Esophagus muscularis mucosa (tissue), 3 donors: ENCODE measurements at regions not wholly inside any gene's neighbourhood (a gene's known extent, or its start where the extent isn't known, plus 50 kb on each side); places are given as distances from the start of the nearest gene placed in this dataset.

Source experiments
- EP300 ChIP-seq: sonication (generic); formaldehyde crosslinking; IDR thresholded peaks from one replicate; pipeline ENCODE4 v1.6.1; 2017; ENCODE audit warnings: antibody characterized with exemption
- POLR2AphosphoS5 ChIP-seq, 2 donors: sonication (generic); formaldehyde crosslinking; IDR thresholded peaks; one replicate each; pipeline ENCODE4 v1.6.1; 2017; ENCODE audit warnings: antibody characterized with exemption in 2 of 2

GRCh38 chr10:114711869-114712250, 53.8 kb upstream of the ABLIM1 start:
- no peak for TF ChIP-seq POLR2AphosphoS5 (IDR thresholded peaks at IDR 0.05)
- no peak for TF ChIP-seq EP300
